GM12875 (cell line): ENCODE measurements at regions not wholly inside any gene's neighbourhood (a gene's known extent, or its start where the extent isn't known, plus 50 kb on each side); places are given as distances from the start of the nearest gene placed in this dataset.

Experiments
- H3K4me3 ChIP-seq: one replicate; pipeline ENCODE4 v1.5.1; 2011; ENCODE audit warnings: low read depth, low read length, control low read depth
- TF ChIP-seq, protein P1 (sequence below): IDR thresholded peaks from 2 replicates; pipeline ENCODE4 v1.5.1; 2011; ENCODE audit warnings: low read depth, mild to moderate bottlenecking, control low read depth, inconsistent platforms, low read length, moderate library complexity, borderline replicate concordance; ENCODE audit not compliant: insufficient read depth

GRCh38 chr15:56804279-56804678 lies 71.0 kb upstream of the ZNF280D start:
- TF ChIP-seq, protein P1, sequence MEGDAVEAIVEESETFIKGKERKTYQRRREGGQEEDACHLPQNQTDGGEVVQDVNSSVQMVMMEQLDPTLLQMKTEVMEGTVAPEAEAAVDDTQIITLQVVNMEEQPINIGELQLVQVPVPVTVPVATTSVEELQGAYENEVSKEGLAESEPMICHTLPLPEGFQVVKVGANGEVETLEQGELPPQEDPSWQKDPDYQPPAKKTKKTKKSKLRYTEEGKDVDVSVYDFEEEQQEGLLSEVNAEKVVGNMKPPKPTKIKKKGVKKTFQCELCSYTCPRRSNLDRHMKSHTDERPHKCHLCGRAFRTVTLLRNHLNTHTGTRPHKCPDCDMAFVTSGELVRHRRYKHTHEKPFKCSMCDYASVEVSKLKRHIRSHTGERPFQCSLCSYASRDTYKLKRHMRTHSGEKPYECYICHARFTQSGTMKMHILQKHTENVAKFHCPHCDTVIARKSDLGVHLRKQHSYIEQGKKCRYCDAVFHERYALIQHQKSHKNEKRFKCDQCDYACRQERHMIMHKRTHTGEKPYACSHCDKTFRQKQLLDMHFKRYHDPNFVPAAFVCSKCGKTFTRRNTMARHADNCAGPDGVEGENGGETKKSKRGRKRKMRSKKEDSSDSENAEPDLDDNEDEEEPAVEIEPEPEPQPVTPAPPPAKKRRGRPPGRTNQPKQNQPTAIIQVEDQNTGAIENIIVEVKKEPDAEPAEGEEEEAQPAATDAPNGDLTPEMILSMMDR = no peak

DNA sequence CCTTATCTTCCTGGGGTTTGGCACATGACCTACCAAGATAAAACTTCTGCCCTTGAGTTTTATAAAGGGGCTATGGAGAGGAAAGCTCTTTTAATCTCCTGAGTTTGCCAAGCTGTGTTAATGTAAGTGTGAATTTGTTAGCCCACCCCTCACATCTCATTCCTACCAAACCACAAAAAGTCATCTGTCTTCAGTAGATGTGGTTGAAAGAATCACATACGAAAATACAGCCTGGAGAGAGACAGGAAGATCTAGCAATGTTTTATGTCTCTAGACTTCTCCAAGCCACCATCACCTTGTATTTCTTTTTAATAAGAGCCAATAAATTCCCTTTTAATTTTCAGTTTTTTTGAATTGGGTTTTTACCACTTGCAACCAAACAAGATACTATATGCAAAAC lies 68.9 kb upstream of the ZNF280D start:
- no peak overlapping the region for H3K4me3 ChIP-seq
- TF ChIP-seq, protein P1 = no peak

More at GRCh38 chr15:56804279-56804678, 71.0 kb upstream of the ZNF280D start:
- H3K4me3 ChIP-seq = no peak overlapping the region

DNA sequence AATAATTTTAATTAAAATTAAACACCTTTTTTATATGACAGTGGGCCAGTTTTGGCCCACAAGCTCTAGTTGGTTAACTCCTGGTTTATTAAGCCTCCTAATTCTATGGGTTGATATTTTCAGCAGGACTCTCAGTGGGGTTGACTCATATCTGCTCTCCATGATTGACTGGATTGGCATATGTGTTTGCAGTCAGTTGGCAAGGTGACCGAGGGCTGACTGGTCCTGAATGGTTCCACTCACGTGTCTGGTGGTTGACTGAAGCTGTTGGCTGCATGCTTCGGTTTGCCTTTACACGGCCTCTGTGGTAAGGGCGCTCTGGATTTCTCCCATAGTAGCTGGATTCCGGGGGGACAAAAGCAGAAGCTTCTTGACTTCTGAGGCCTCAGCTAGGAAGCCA lies 65.3 kb upstream of the ZNF280D start:
- TF ChIP-seq, protein P1 = no peak
- no peak overlapping the region for H3K4me3 ChIP-seq

DNA sequence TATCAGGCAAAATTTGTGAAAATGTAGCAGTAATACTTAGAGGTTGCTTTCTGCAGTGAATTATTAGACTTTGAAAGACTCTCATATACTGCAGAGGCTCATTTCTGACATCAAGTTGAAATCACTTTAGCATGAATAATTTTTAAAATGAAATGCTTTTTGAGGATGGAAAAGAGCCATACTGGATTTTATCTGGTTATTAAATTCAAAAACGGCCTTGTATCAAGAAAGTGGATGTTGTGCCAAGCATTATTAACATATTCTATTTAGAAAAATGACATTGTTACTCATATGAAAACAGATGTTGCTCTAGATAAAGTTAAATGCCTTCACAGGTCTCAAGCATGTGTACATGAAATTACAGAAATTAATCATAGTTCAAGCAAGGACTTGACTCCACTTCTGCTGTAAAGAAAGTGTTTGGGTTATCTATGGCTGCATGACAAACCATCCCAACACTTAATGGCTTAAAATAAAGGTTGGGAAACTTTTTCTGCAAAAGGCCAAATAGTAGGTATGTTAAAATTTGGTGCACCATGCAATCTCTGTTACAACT lies 64.5 kb upstream of the ZNF280D start:
- no peak overlapping the region for H3K4me3 ChIP-seq
- TF ChIP-seq, protein P1 = no peak

DNA sequence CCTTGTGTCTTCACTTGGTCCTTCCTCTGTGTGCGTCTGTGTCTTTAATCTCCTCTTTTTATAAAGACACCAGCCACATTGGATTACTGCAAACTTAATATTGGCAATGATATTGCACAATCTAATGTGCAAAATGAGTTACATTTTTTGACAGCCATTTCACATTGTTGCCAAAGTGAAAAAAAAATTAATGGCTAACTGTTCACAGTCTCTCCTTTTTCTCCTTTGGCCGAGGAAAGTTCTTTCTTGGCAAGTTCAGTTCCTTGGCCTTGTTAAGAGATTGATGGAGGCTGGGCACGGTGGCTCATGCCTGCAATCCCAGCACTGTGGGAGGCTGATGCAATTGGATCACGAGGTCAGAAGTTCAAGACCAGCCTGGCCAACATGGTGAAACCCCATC lies 62.2 kb upstream of the ZNF280D start:
- H3K4me3 ChIP-seq = no peak overlapping the region
- TF ChIP-seq, protein P1 = no peak

DNA sequence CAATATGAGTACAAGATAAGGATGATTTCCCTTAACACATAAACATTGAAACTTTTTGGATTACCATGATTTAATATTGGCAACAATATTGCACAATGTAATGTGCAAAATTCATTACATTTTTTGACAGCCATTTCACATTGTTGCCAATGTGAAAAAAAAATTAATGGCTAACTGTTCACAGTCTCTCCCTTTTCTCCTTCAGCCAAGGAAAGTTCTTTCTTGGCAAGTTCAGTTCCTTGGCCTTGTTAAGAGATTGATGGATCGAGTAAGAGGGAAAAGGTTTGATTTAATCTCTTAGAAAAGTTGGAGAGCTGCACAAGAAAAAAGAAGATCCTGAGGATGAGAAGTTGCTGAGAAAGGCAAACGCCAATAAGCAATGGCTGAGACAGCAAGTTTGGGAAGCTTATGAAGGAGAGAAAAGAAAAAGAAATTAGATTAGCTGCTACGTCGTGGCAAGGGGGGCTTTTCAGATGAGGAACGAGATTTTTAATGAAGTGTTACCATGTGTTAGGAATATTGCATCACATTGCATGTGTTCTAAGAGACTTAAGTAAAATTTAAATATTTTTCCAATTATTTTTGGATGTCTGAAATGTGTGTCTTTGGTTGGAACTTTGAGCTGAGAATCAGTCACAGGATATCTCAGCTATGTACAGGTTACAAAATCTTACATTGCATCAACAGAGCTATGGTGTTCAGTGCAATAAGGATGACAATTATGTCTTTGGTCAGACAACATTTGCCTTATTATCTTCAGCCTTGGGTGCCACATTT lies 61.4 kb upstream of the ZNF280D start:
- TF ChIP-seq, protein P1 = no peak

GRCh38 chr15:56794165-56794552 lies 60.9 kb upstream of the ZNF280D start:
- TF ChIP-seq, protein P1 = no peak
- no peak overlapping the region for H3K4me3 ChIP-seq

More for the DNA sequence above, 61.4 kb upstream of the ZNF280D start:
- H3K4me3 ChIP-seq = no peak overlapping the region
